T follicular helper cell (primary cell): ENCODE measurements at regions not wholly inside any gene's neighbourhood (a gene's known extent, or its start where the extent isn't known, plus 50 kb on each side); places are given as distances from the start of the nearest gene placed in this dataset.

Experiments
- DNase-seq: peaks from one replicate; pipeline ENCODE4 v3.0.0-alpha.2; 2020; ENCODE audit warnings: low read depth

- no peak for DNase-seq
Measured at GRCh38 chr3:66692766-66693150, 191.9 kb upstream of the LRIG1 start.

GRCh38 chr3:66693461-66694031 is 192.7 kb upstream of the LRIG1 start:
- DNase-seq, result no peak

- no peak for DNase-seq
Measured at GRCh38 chr3:66702126-66702525, 201.3 kb upstream of the LRIG1 start.

- DNase-seq, result no peak
Measured at GRCh38 chr3:66703501-66703900, 202.7 kb upstream of the LRIG1 start.

- DNase-seq, result no peak
Measured at GRCh38 chr3:66705076-66705475, 204.3 kb upstream of the LRIG1 start.

GRCh38 chr3:66706890-66707289 is 206.1 kb upstream of the LRIG1 start:
- no peak for DNase-seq

- no peak for DNase-seq
Measured at GRCh38 chr3:66709532-66709931, 208.7 kb upstream of the LRIG1 start.

- no peak for DNase-seq
Measured at GRCh38 chr3:66712210-66712609, 211.4 kb upstream of the LRIG1 start.

- no peak for DNase-seq
Measured at GRCh38 chr3:66713921-66714320, 213.1 kb upstream of the LRIG1 start.

- no peak for DNase-seq
Measured at GRCh38 chr3:66715806-66716205, 215.0 kb upstream of the LRIG1 start.

GRCh38 chr3:66717806-66718205 is 217.0 kb upstream of the LRIG1 start:
- DNase-seq, result no peak

- no peak for DNase-seq
Measured at GRCh38 chr3:66719796-66720356, 219.1 kb upstream of the LRIG1 start.

GRCh38 chr3:66720508-66720907 is 219.7 kb upstream of the LRIG1 start:
- DNase-seq, result no peak

- DNase-seq, result no peak
Measured at GRCh38 chr3:66722675-66723074, 221.9 kb upstream of the LRIG1 start.

GRCh38 chr3:66723231-66723630 is 222.4 kb upstream of the LRIG1 start:
- DNase-seq, result no peak

GRCh38 chr3:66729687-66730393 is 229.0 kb upstream of the LRIG1 start:
- no peak for DNase-seq

GRCh38 chr3:66738625-66739365 is 238.0 kb upstream of the LRIG1 start:
- DNase-seq, result no peak

- no peak for DNase-seq
Measured at GRCh38 chr3:66740260-66740659, 239.4 kb upstream of the LRIG1 start.

- DNase-seq, result no peak
Measured at GRCh38 chr3:66744521-66744920, 243.7 kb upstream of the LRIG1 start.

GRCh38 chr3:66744986-66745385 is 244.2 kb upstream of the LRIG1 start:
- no peak for DNase-seq

- no peak for DNase-seq
Measured at GRCh38 chr3:66747261-66747660, 246.4 kb upstream of the LRIG1 start.

GRCh38 chr3:66747696-66748095 is 246.9 kb upstream of the LRIG1 start:
- no peak for DNase-seq
